Breast epithelium (tissue), 3 donors: ENCODE measurements at regions not wholly inside any gene's neighbourhood (a gene's known extent, or its start where the extent isn't known, plus 50 kb on each side); places are given as distances from the start of the nearest gene placed in this dataset.

Source experiments
- CTCF ChIP-seq, 3 donors: fragments of 450-650 bp; IDR thresholded peaks; one replicate each; pipeline ENCODE4 v1.5.1; 2016 to 2017; ENCODE audit warnings: antibody characterized with exemption in 3 of 3, mild to moderate bottlenecking in 3 of 3, moderate library complexity in 3 of 3
- POLR2A ChIP-seq: fragments of 450-650 bp; IDR thresholded peaks from one replicate; pipeline ENCODE4 v1.6.1; 2016; ENCODE audit warnings: antibody characterized with exemption, mild to moderate bottlenecking, moderate library complexity

- TF ChIP-seq POLR2A (no peak), CTCF (IDR thresholded peaks at IDR 0.05) (no peak)
These were observed 295.8 kb upstream of the THBS1 start for GRCh38 chr15:39285071-39285470.
